Panc1 (cell line): ENCODE measurements at regions not wholly inside any gene's neighbourhood (a gene's known extent, or its start where the extent isn't known, plus 50 kb on each side); places are given as distances from the start of the nearest gene placed in this dataset.

Experiments
- ATAC-seq: fragments of 200-7000 bp; cut with Tn5 transposase; 2 replicates; pipeline ENCODE4 v1.9.1; 2020; ENCODE audit warnings: mild to moderate bottlenecking, moderate library complexity
- BruUV-seq: library from RNA; stranded (reverse); fragments of 400-500 nt; replicated peaks from 2 replicates; lab custom pipeline; 2021; lab: Mats Ljungman, UMichigan
- CTCF ChIA-PET: fragments of 300-600 bp; sonication (Branson Sonifier 250); formaldehyde crosslinking; loops from one replicate; lab custom pipeline; 2022; ENCODE audit warnings: antibody characterized with exemption; lab: Charles Lee
- POLR2A ChIA-PET: fragments of 300-600 bp; sonication (Branson Sonifier 250); formaldehyde crosslinking; loops from one replicate; lab custom pipeline; 2022; ENCODE audit warnings: antibody characterized with exemption; lab: Charles Lee
- DNase-seq: peaks from one replicate; pipeline ENCODE4 v3.0.0-alpha.2; 2010; ENCODE audit warnings: low read depth, low spot score
- H3K27ac ChIP-seq: 2 replicates; pipeline ENCODE4 v1.5.1; 2011; ENCODE audit warnings: mild to moderate bottlenecking, low read length, inconsistent platforms
- H3K27me3 ChIP-seq: fragments of 200-500 bp; sonication (Bioruptor generic); 2 replicates; pipeline ENCODE4 v1.6.0; 2014; ENCODE audit warnings: low read length, inconsistent platforms; ENCODE audit not compliant: control insufficient read depth, insufficient read depth
- H3K36me3 ChIP-seq: fragments of 200-500 bp; sonication (Bioruptor generic); 2 replicates; pipeline ENCODE4 v1.5.1; 2014; ENCODE audit warnings: inconsistent platforms, mild to moderate bottlenecking, low read length, moderate library complexity; ENCODE audit not compliant: control insufficient read depth, insufficient read depth
- H3K4me1 ChIP-seq: 2 replicates; pipeline ENCODE4 v1.5.1; 2011; ENCODE audit warnings: inconsistent platforms, mild to moderate bottlenecking, low read length, moderate library complexity; ENCODE audit not compliant: control insufficient read depth, insufficient read depth
- H3K4me3 ChIP-seq, 2 experiments: 2 replicates each; pipeline ENCODE4 v1.5.1; 2011 to 2012; ENCODE audit warnings: low read depth in 2 of 2, low read length in 2 of 2, mild to moderate bottlenecking in 2 of 2, inconsistent platforms in 1 of 2, moderate library complexity in 1 of 2
- H3K9me3 ChIP-seq: fragments of 200-500 bp; sonication (Bioruptor generic); 2 replicates; pipeline ENCODE4 v1.5.1; 2014; ENCODE audit warnings: low read depth, mild to moderate bottlenecking, inconsistent platforms, low read length, moderate library complexity; ENCODE audit not compliant: control insufficient read depth, insufficient read depth
- POLR2AphosphoS5 ChIP-seq: IDR thresholded peaks from 2 replicates; pipeline ENCODE4 v1.6.1; 2012; ENCODE audit warnings: mild to moderate bottlenecking, low read depth, low read length, moderate library complexity
- SIN3A ChIP-seq: IDR thresholded peaks from 2 replicates; pipeline ENCODE4 v1.6.1; 2012; ENCODE audit warnings: low read depth, mild to moderate bottlenecking, low read length, moderate library complexity, borderline replicate concordance; ENCODE audit not compliant: insufficient read depth
- TCF7L2 ChIP-seq: IDR thresholded peaks from 2 replicates; pipeline ENCODE4 v1.6.1; 2011; ENCODE audit warnings: mild to moderate bottlenecking, low read depth, low read length, inconsistent platforms
- in situ Hi-C: cut with HindIII; loops from 2 replicates; pipeline ENCODE4 v1.10.0; 2016; ENCODE audit warnings: low sequenced_read_pairs, low pct_unique_long_range_greater_than_20kb
- intact Hi-C: fragments of 100-400 bp; cut with micrococcal nuclease; formaldehyde crosslinking; loops from one replicate; pipeline ENCODE4 v1.10.0; 2022; ENCODE audit not compliant: unreplicated experiment
- TF ChIP-seq, protein P1 (sequence below): fragments of 450-650 bp; IDR thresholded peaks from 2 replicates; pipeline ENCODE4 v1.5.1; 2017; ENCODE audit warnings: mild to moderate bottlenecking
- TF ChIP-seq, protein P2 (sequence below), 2 experiments: IDR thresholded peaks; 2 replicates each; pipeline ENCODE4 v1.6.1; 2011 to 2012; ENCODE audit warnings: low read depth in 2 of 2, control low read depth in 1 of 2, low read length in 1 of 2, mild to moderate bottlenecking in 1 of 2, moderate library complexity in 1 of 2; ENCODE audit not compliant: insufficient read depth in 1 of 2

DNA sequence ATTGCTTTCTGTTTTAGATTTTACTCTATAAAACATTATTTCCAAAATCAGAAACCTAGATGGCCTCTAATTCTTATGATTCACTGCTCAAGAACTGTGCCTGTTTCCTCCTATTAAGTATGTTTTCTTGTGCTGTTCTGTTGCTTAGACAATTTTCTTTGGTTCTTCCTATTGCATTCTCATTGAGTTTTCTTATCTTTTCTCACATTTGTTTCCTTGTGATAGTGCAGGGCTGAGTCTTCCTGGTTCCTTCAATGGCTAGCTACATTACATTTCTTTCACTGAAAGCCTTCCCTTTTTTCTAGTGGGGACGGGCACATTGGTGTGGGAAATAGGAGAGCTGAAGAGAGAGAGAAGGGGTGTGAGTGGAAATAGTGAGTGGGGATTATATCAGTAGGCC, 183.4 kb downstream of the CALCRL start:
- H3K4me3 ChIP-seq, result no peak overlapping the region

DNA sequence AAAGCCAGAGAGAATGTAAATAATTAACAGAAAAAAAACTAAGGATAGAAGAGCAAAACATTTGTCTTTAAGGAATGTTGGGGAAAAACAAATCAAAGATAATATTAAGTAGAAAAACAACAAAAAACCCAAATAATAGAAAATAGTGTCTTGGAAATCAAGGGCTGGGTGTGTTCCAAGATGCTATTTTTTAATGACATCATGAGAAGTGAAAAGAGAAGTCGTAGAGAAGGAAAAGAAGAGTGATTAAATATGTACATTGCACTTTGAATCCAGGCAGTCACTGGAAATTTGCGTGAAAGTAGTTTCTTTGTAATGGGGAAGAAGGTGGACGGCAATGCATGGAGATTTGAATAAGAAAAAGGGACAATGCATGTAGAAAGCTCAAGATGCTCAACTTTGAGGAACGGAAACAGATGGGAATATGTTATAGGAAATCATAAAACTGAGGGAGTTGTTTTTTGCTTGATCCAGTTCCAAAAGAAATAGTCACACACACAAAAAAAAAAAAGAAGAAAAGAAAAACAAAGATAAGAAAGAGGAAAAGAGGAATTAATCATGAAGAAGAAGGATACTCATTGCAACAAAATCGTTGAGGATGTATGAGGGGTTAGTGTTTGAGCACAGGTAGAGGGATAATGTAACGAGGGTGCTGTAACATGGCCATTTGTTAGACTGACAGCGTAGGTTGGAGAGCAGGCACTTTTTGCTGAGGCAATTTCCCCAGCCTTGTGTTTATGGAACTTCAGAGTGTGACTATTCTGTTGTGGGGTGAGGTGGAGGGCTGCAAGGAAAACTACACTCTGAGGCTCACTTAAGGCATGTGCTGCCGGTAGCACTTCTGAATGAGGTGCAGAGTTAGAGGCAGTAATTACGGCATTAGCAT, 184.1 kb downstream of the CALCRL start:
- no peak for ATAC-seq
- Histone ChIP-seq H3K36me3 (no peaks in the 10 kb centered on the region), H3K27me3 (no peaks in the 10 kb centered on the region), H3K4me1 (no peaks in the 10 kb centered on the region), H3K4me3 (no peak overlapping the region), H3K9me3 (no peaks in the 10 kb centered on the region), H3K27ac (no peak overlapping the region)
- no peak for DNase-seq
- POLR2A ChIA-PET, result no interaction called here
- intact Hi-C loops (no loop called here), in situ Hi-C loops (no loop called here)
- BruUV-seq, result no TSS peak
- CTCF ChIA-PET, result no interaction called here
- TF ChIP-seq POLR2AphosphoS5, result no peak
- no peak for TF ChIP-seq TCF7L2
- TF ChIP-seq, protein P1, sequence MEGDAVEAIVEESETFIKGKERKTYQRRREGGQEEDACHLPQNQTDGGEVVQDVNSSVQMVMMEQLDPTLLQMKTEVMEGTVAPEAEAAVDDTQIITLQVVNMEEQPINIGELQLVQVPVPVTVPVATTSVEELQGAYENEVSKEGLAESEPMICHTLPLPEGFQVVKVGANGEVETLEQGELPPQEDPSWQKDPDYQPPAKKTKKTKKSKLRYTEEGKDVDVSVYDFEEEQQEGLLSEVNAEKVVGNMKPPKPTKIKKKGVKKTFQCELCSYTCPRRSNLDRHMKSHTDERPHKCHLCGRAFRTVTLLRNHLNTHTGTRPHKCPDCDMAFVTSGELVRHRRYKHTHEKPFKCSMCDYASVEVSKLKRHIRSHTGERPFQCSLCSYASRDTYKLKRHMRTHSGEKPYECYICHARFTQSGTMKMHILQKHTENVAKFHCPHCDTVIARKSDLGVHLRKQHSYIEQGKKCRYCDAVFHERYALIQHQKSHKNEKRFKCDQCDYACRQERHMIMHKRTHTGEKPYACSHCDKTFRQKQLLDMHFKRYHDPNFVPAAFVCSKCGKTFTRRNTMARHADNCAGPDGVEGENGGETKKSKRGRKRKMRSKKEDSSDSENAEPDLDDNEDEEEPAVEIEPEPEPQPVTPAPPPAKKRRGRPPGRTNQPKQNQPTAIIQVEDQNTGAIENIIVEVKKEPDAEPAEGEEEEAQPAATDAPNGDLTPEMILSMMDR, result no peak
- TF ChIP-seq, protein P2, sequence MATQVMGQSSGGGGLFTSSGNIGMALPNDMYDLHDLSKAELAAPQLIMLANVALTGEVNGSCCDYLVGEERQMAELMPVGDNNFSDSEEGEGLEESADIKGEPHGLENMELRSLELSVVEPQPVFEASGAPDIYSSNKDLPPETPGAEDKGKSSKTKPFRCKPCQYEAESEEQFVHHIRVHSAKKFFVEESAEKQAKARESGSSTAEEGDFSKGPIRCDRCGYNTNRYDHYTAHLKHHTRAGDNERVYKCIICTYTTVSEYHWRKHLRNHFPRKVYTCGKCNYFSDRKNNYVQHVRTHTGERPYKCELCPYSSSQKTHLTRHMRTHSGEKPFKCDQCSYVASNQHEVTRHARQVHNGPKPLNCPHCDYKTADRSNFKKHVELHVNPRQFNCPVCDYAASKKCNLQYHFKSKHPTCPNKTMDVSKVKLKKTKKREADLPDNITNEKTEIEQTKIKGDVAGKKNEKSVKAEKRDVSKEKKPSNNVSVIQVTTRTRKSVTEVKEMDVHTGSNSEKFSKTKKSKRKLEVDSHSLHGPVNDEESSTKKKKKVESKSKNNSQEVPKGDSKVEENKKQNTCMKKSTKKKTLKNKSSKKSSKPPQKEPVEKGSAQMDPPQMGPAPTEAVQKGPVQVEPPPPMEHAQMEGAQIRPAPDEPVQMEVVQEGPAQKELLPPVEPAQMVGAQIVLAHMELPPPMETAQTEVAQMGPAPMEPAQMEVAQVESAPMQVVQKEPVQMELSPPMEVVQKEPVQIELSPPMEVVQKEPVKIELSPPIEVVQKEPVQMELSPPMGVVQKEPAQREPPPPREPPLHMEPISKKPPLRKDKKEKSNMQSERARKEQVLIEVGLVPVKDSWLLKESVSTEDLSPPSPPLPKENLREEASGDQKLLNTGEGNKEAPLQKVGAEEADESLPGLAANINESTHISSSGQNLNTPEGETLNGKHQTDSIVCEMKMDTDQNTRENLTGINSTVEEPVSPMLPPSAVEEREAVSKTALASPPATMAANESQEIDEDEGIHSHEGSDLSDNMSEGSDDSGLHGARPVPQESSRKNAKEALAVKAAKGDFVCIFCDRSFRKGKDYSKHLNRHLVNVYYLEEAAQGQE (IDR thresholded peaks at IDR 0.05; ENCODE audit: insufficient read depth in 1 of 2, low read depth in 2 of 2, low read length in 1 of 2), result no peak
- TF ChIP-seq SIN3A, result no peak

More for the DNA sequence above, 183.4 kb downstream of the CALCRL start:
- Histone ChIP-seq H3K4me1 (no peaks in the 10 kb centered on the region), H3K27ac (no peak overlapping the region), H3K27me3 (no peaks in the 10 kb centered on the region), H3K36me3 (no peaks in the 10 kb centered on the region), H3K9me3 (no peaks in the 10 kb centered on the region)
- DNase-seq, result no peak
- in situ Hi-C loops, result no loop called here
- intact Hi-C loops, result no loop called here
- TF ChIP-seq, protein P1, result no peak
- TF ChIP-seq TCF7L2 (no peak), POLR2AphosphoS5 (no peak), SIN3A (no peak)
- TF ChIP-seq, protein P2 (IDR thresholded peaks at IDR 0.05; ENCODE audit: insufficient read depth in 1 of 2, low read depth in 2 of 2, low read length in 1 of 2), result no peak
- CTCF ChIA-PET, result no interaction called here
- BruUV-seq, result no TSS peak
- ATAC-seq, result no peak
- POLR2A ChIA-PET, result no interaction called here
